ENCODE measurements at regions not wholly inside any gene's neighbourhood (a gene's known extent, or its start where the extent isn't known, plus 50 kb on each side); places are given as distances from the start of the nearest gene placed in this dataset.

DNA sequence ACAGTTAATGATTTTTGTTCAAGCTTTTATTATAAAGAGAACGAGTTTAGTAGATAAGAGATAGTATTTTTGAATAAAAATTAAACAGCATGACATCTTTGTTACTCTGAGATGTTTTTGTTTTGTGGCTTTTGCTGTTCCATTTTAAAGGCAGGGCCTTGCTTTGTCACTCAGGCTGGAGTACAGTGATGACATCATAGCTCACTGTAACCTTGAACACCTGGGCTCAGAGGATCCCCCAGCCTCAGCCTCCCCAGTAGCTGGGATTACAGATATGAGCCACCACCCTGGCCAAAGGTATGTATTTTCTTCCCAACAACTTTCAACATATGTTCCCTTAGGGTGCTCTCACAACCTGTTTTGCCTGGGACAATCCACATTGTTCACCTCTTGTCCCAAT lies 730.9 kb upstream of the RGMB start:
- Histone ChIP-seq H3K9me2 (ENCODE audit: low read depth, low read length) (no peaks in the 10 kb centered on the region), H4K20me1 (ENCODE audit: insufficient read depth, low read length) (no peaks in the 10 kb centered on the region), H3K9ac (ENCODE audit: low read length) (no peak overlapping the region), H3K9me3 (ENCODE audit: low read length) (no peaks in the 10 kb centered on the region), H3K27me3 (ENCODE audit: insufficient read depth, low read length) (no peaks in the 10 kb centered on the region), H2AFZ (ENCODE audit: low read length) (no peak overlapping the region), H3K4me3 (ENCODE audit: low read depth, low read length, poor library complexity, severe bottlenecking) (no peak overlapping the region), H3K4me2 (ENCODE audit: low read length) (no peak overlapping the region), H3F3A (ENCODE audit: insufficient read depth, low read length) (no peaks in the 10 kb centered on the region), H3K27ac (ENCODE audit: low read depth, low read length, poor library complexity, severe bottlenecking) (no peak overlapping the region), H3K4me1 (ENCODE audit: insufficient read depth, low read length, severe bottlenecking) (no peaks in the 10 kb centered on the region), H3K79me2 (ENCODE audit: insufficient read depth, low read length) (no peaks in the 10 kb centered on the region), H3K36me3 (ENCODE audit: insufficient read depth, low read length) (no peaks in the 10 kb centered on the region)
- no peak for TF ChIP-seq EZH2 (IDR thresholded peaks at IDR 0.05; ENCODE audit: borderline replicate concordance, low read length)
- TF ChIP-seq, protein P1, sequence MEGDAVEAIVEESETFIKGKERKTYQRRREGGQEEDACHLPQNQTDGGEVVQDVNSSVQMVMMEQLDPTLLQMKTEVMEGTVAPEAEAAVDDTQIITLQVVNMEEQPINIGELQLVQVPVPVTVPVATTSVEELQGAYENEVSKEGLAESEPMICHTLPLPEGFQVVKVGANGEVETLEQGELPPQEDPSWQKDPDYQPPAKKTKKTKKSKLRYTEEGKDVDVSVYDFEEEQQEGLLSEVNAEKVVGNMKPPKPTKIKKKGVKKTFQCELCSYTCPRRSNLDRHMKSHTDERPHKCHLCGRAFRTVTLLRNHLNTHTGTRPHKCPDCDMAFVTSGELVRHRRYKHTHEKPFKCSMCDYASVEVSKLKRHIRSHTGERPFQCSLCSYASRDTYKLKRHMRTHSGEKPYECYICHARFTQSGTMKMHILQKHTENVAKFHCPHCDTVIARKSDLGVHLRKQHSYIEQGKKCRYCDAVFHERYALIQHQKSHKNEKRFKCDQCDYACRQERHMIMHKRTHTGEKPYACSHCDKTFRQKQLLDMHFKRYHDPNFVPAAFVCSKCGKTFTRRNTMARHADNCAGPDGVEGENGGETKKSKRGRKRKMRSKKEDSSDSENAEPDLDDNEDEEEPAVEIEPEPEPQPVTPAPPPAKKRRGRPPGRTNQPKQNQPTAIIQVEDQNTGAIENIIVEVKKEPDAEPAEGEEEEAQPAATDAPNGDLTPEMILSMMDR (IDR thresholded peaks at IDR 0.05; ENCODE audit: low read length), result no peak

DNA sequence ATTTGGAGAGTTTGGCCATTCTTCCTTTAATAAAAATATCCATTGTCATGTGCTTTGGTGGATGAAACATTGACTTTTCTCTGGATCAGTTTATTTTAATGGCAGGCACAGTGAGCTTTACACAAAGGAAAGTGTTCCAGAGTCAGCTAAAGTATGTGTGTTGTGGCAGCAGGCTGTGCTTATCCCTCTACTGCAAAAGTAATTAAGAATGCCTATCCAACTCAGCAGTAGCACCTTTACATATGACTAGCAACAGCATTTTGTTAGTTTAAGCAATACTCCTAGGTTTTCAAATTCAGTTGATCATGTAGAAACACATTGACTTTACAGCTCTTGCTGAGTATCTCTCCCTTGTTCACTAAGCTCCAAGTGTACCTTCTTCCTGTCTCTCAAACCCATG lies 730.5 kb upstream of the RGMB start:
- no peak overlapping the region for H2AFZ ChIP-seq (ENCODE audit: low read length)
- no peak overlapping the region for H3K9ac ChIP-seq (ENCODE audit: low read length)
- H3K4me3 ChIP-seq (ENCODE audit: low read depth, low read length, poor library complexity, severe bottlenecking), result no peak overlapping the region
- no peaks in the 10 kb centered on the region for H3K4me1 ChIP-seq (ENCODE audit: insufficient read depth, low read length, severe bottlenecking)
- H3K4me2 ChIP-seq (ENCODE audit: low read length), result no peak overlapping the region
- no peaks in the 10 kb centered on the region for H3K79me2 ChIP-seq (ENCODE audit: insufficient read depth, low read length)
- no peaks in the 10 kb centered on the region for H3K9me2 ChIP-seq (ENCODE audit: low read depth, low read length)
- no peaks in the 10 kb centered on the region for H3K27me3 ChIP-seq (ENCODE audit: insufficient read depth, low read length)
- H3K36me3 ChIP-seq (ENCODE audit: insufficient read depth, low read length), result no peaks in the 10 kb centered on the region
- no peak overlapping the region for H3K27ac ChIP-seq (ENCODE audit: low read depth, low read length, poor library complexity, severe bottlenecking)
- H3F3A ChIP-seq (ENCODE audit: insufficient read depth, low read length), result no peaks in the 10 kb centered on the region
- TF ChIP-seq, protein P1 (IDR thresholded peaks at IDR 0.05; ENCODE audit: low read length), result no peak
- no peak for TF ChIP-seq EZH2 (IDR thresholded peaks at IDR 0.05; ENCODE audit: borderline replicate concordance, low read length)
- H4K20me1 ChIP-seq (ENCODE audit: insufficient read depth, low read length), result no peaks in the 10 kb centered on the region
- no peaks in the 10 kb centered on the region for H3K9me3 ChIP-seq (ENCODE audit: low read length)

DNA sequence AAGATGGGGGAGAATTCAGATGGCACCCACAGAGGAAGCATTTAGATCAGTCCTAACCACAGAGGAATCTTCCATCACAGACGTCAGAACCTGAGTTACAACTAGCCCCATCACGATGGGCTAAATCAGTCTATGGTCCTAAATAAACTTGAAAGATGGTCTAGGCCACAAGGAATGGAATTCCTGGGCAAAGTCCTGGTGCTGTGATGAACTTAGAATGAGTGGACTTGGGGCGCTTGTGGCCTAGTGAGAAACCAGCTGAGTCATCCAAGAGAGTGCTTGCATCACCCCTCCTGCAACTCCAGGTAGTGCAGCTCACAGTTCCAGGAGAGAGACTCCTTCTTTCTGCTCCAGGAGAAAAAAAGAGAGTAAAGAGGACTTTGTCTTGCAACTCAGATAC lies 722.9 kb upstream of the RGMB start:
- no peaks in the 10 kb centered on the region for H3K79me2 ChIP-seq (ENCODE audit: insufficient read depth, low read length)
- no peaks in the 10 kb centered on the region for H4K20me1 ChIP-seq (ENCODE audit: insufficient read depth, low read length)
- no peak overlapping the region for H3K27ac ChIP-seq (ENCODE audit: low read depth, low read length, poor library complexity, severe bottlenecking)
- no peaks in the 10 kb centered on the region for H3K9me2 ChIP-seq (ENCODE audit: low read depth, low read length)
- no peak overlapping the region for H3K4me3 ChIP-seq (ENCODE audit: low read depth, low read length, poor library complexity, severe bottlenecking)
- no peaks in the 10 kb centered on the region for H3K36me3 ChIP-seq (ENCODE audit: insufficient read depth, low read length)
- no peaks in the 10 kb centered on the region for H3K9me3 ChIP-seq (ENCODE audit: low read length)
- H3K27me3 ChIP-seq (ENCODE audit: insufficient read depth, low read length), result no peaks in the 10 kb centered on the region
- no peak overlapping the region for H3K4me2 ChIP-seq (ENCODE audit: low read length)
- H3K9ac ChIP-seq (ENCODE audit: low read length), result no peak overlapping the region
- no peak overlapping the region for H2AFZ ChIP-seq (ENCODE audit: low read length)
- TF ChIP-seq, protein P1 (IDR thresholded peaks at IDR 0.05; ENCODE audit: low read length), result no peak
- TF ChIP-seq EZH2 (IDR thresholded peaks at IDR 0.05; ENCODE audit: borderline replicate concordance, low read length), result no peak
- H3F3A ChIP-seq (ENCODE audit: insufficient read depth, low read length), result no peaks in the 10 kb centered on the region
- H3K4me1 ChIP-seq (ENCODE audit: insufficient read depth, low read length, severe bottlenecking), result no peaks in the 10 kb centered on the region

Data from OCI-LY1 (cell line).